ENCODE measurements at regions not wholly inside any gene's neighbourhood (a gene's known extent, or its start where the extent isn't known, plus 50 kb on each side); places are given as distances from the start of the nearest gene placed in this dataset.
"Not testable (repeated sequence)": the region's sequence is repeated elsewhere in the genome, so short reads cannot be mapped to it uniquely, and the experiment has no call there.

DNA sequence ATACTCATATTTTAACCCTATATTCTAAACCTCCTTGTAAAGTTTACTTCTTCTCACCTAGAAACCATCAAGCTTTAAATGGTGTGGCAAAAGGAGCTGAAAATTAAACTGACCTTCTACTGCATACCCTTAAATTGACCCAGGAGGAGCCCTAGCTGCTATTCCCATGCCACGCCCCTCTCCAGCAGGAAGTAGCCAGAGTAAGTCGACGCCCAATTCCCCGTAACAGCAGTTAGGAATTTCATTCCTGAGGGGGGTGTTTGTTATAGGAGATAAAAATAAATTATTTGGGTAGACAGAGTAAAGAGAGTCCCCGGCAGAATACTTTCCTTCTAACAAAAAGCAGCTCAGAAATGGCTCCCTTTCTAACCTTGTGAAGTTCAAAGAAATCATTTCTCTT lies 111.8 kb upstream of the FAM174A start:
- no peak for ATAC-seq (ENCODE audit: low read depth)
- no peaks in the 10 kb centered on the region for H3K4me1 Mint-ChIP-seq
- H3K27me3 Mint-ChIP-seq, result no peaks in the 10 kb centered on the region
- no peak for DNase-seq
- H3K36me3 Mint-ChIP-seq, result peaks cover 3% of the 10 kb centered on the region
- H3K9me3 Mint-ChIP-seq, result peaks cover 7% of the 10 kb centered on the region
- POLR2A ChIA-PET, result no interaction called here
- no peak overlapping the region for H3K4me3 Mint-ChIP-seq
- H3K27ac Mint-ChIP-seq, result no peak overlapping the region

DNA sequence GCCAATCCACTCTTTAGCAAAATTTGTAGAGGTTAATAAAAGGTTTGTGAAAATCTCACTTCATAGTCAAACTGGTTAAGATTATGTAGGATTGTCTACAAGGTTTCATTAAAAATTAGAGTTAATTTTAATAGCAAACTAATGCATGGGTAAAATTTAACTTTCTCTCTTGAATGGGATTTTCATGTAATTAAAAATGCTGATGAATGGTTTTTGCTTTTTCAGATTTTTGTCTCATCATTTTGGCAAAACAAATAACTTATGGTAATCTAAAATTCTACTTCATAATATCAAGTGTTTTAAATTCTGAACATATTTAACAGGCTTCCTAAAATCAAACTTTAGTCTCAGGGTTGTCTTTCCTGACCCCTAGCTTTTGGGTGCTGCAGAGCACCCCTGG lies 113.8 kb upstream of the FAM174A start:
- peaks cover 7% of the 10 kb centered on the region for H3K9me3 Mint-ChIP-seq
- H3K27ac Mint-ChIP-seq, result no peak overlapping the region
- peaks cover 3% of the 10 kb centered on the region for H3K36me3 Mint-ChIP-seq
- DNase-seq (no peak), ATAC-seq (ENCODE audit: low read depth) (no peak)
- H3K27me3 Mint-ChIP-seq, result no peaks in the 10 kb centered on the region
- H3K4me1 Mint-ChIP-seq, result no peaks in the 10 kb centered on the region
- H3K4me3 Mint-ChIP-seq, result no peak overlapping the region
- POLR2A ChIA-PET, result no interaction called here

DNA sequence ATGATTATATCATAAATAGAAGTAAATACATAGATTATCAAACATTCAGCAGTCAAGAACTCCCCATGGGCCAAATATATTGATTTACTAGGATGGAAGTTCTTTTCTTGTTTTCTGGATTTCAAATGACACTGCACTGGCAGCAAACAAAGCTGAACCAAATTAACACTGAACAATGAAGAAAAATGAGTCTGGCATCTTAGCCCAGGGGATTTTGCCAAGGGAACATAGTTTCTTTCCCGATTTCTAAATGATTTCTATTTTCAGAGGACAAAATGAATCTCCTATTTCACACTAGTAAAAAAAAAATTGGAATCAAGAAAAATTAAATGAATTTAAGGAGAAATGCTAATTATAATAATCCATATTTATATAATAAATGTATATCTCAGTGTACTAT lies 116.9 kb upstream of the FAM174A start:
- no peak for DNase-seq
- no peak for ATAC-seq (ENCODE audit: low read depth)
- H3K4me3 Mint-ChIP-seq, result no peak overlapping the region
- POLR2A ChIA-PET, result no interaction called here
- no peaks in the 10 kb centered on the region for H3K4me1 Mint-ChIP-seq
- no peak overlapping the region for H3K27ac Mint-ChIP-seq
- H3K36me3 Mint-ChIP-seq, result no peaks in the 10 kb centered on the region
- no peaks in the 10 kb centered on the region for H3K9me3 Mint-ChIP-seq
- no peaks in the 10 kb centered on the region for H3K27me3 Mint-ChIP-seq

DNA sequence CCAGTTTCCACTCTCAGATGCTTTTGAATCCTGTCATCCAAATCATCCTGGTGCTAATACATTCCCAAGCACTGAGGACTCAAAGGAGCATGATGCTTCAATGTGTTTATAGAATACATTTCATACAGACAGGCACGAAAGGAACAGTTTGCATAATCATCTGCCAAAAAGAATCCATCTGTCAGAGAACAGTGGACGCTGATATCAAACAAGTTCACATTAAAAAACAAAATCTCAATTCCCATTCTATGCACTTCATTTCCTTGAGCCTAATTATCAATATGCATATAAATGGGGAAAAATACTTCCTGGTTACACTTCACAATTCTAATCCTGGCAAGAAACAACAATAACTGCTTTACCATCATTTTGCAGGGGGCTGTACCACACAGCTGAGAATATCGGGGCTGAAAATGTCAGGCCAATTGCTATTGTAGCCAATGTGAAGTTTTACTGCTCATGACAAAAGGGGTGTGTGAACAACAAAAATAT lies 125.5 kb upstream of the FAM174A start:
- no peak for DNase-seq
- no peaks in the 10 kb centered on the region for H3K9me3 Mint-ChIP-seq
- H3K4me1 Mint-ChIP-seq, result no peaks in the 10 kb centered on the region
- no peak overlapping the region for H3K4me3 Mint-ChIP-seq
- no peak for ATAC-seq (ENCODE audit: low read depth)
- H3K27ac Mint-ChIP-seq, result no peak overlapping the region
- no peaks in the 10 kb centered on the region for H3K27me3 Mint-ChIP-seq
- no peaks in the 10 kb centered on the region for H3K36me3 Mint-ChIP-seq
- POLR2A ChIA-PET, result no interaction called here

DNA sequence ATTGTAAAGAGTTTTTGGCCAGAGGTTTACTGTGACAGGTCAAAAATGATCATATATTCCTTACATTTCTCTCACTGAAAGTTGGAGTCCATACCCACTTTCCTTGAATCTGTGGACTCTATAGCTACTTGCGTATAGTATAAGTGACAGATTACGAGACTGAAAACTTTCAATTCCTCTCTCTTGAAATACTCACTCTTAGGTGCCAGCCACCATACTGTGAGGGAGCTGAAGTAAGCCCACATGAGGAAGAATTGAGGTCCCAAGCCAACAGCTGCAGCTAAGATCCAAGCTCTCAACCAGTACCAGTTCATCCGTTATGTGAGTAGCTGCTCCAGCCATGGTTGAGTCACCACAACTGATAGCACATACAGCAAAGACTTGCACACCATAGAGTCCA lies 128.1 kb upstream of the FAM174A start:
- Mint-ChIP-seq H3K9me3 (no peaks in the 10 kb centered on the region), H3K27ac (no peak overlapping the region), H3K4me3 (no peak overlapping the region), H3K27me3 (no peaks in the 10 kb centered on the region), H3K4me1 (no peaks in the 10 kb centered on the region), H3K36me3 (no peaks in the 10 kb centered on the region)
- POLR2A ChIA-PET, result no interaction called here
- ATAC-seq (ENCODE audit: low read depth), result no peak
- DNase-seq, result no peak

DNA sequence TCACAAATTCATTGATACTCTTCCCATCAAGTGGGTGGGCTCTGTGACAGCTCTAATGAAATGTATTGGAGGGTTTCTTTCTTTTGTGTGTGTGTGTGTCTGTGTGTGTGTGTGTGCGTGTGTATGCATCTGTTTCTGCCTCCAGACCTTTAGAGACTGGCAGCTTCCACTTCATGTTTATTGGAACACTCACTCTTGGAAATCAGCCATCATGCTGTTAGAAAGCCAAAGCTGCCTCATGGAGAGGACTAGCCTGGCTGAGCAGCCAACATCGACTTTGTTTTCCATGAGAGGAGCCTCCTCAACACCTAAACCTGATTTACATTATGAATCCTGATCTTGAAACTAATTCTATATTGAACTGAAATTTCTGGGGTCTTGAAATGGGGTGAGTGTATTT lies 128.5 kb upstream of the FAM174A start:
- no peaks in the 10 kb centered on the region for H3K9me3 Mint-ChIP-seq
- H3K36me3 Mint-ChIP-seq, result no peaks in the 10 kb centered on the region
- DNase-seq, result no peak
- POLR2A ChIA-PET, result no interaction called here
- no peaks in the 10 kb centered on the region for H3K27me3 Mint-ChIP-seq
- no peak for ATAC-seq (ENCODE audit: low read depth)
- H3K4me1 Mint-ChIP-seq, result no peaks in the 10 kb centered on the region
- H3K27ac Mint-ChIP-seq, result no peak overlapping the region
- H3K4me3 Mint-ChIP-seq, result no peak overlapping the region

DNA sequence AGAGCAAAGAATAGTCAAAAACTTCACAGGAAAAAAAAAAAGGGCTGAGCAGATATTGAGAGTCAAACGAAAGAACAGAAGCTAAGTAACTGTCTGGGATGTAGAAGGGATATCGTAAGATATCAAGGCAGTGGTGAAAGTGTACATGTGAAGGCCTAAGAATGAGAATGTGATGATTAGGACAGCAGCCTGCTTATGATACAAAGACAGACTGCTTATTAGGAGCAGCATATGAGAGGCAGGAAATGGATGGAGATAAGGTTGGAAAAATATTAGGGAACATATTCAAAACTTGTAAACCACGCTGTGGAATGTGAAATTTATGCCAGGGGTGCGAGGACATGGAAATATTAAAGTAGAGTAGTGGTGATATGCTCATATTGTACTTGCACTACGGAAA lies 133.1 kb upstream of the FAM174A start:
- no peak for DNase-seq
- no peaks in the 10 kb centered on the region for H3K36me3 Mint-ChIP-seq
- no peaks in the 10 kb centered on the region for H3K27me3 Mint-ChIP-seq
- H3K4me1 Mint-ChIP-seq, result no peaks in the 10 kb centered on the region
- no peaks in the 10 kb centered on the region for H3K9me3 Mint-ChIP-seq
- no peak for ATAC-seq (ENCODE audit: low read depth)
- POLR2A ChIA-PET, result no interaction called here
- H3K4me3 Mint-ChIP-seq, result no peak overlapping the region
- H3K27ac Mint-ChIP-seq, result no peak overlapping the region

DNA sequence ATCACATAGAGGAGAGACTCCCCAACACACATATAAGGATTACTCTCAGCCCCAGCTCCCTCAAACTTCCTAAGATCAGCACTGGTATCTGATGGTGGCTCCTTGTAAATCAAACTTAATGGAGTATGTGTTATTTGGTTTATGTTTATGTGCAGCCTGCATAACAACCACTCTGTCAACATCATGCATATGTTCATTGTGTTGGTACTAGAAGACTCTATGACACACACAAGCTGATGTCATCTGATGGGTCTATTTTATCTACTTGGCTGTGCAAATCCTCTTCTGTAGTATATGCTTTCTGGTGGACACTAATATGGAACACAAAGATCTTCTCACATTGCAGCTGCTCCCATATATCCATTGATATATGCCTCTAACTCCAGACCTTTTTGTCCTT lies 134.0 kb upstream of the FAM174A start:
- Mint-ChIP-seq H3K4me3 (no peak overlapping the region), H3K27me3 (no peaks in the 10 kb centered on the region), H3K9me3 (no peaks in the 10 kb centered on the region), H3K4me1 (no peaks in the 10 kb centered on the region), H3K27ac (no peak overlapping the region), H3K36me3 (no peaks in the 10 kb centered on the region)
- POLR2A ChIA-PET, result no interaction called here
- ATAC-seq (ENCODE audit: low read depth), result no peak
- DNase-seq, result no peak

DNA sequence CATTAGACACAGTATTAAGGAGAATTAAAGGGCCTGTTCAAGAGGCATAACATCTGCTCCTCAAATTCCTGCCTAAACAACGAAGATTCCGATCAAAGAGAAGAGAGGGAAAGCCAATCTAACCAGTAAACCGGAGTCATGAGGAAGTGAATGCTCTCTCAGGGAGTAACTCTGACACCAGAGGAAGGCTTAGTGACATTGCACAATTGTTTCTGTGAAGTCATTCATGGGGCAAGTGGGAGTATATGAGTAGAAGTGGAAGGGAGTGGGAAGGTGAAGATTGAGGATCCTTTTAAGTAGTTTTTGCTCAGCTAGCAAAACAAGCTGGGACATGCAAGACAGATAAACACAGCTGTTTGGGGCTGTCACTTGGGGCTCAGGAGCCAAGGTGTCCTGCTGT lies 136.4 kb upstream of the FAM174A start:
- POLR2A ChIA-PET; H3K4me1 Mint-ChIP-seq; H3K36me3 Mint-ChIP-seq; H3K4me3 Mint-ChIP-seq; ATAC-seq (ENCODE audit: low read depth); H3K27ac Mint-ChIP-seq; H3K27me3 Mint-ChIP-seq; H3K9me3 Mint-ChIP-seq; DNase-seq: not testable (repeated sequence)

DNA sequence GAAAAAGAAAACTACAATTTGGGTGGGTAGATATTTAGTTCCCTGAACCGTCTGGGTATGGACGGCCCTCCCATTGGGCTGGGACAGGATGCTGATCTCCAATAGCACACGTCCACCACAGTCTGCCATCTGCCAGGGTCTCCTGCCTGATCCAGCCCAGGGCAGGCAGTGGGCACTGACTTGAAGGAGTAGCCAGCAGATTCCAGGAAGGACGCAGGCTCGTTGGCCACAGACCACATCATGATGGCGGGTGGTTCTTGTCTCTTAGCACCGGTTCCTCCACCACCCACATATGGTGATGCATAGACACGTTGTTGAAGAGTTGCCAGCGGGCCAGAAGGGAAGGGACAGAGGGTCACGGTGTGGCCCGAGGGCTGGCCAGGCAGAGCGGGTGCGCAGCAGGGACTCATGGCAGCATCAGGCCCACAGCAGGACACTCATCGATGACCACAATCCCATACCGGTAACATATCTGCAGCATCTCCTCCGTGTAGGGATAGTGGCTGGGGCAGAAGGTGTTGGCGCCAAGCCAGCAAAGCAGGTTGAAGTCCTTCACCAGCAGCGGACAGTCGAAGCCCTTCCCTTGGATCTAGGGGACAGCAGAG lies 155.8 kb upstream of the FAM174A start:
- H3K36me3 Mint-ChIP-seq; H3K4me1 Mint-ChIP-seq; POLR2A ChIA-PET; H3K9me3 Mint-ChIP-seq; H3K27me3 Mint-ChIP-seq; H3K27ac Mint-ChIP-seq; DNase-seq; H3K4me3 Mint-ChIP-seq; ATAC-seq (ENCODE audit: low read depth): not testable (repeated sequence)

DNA sequence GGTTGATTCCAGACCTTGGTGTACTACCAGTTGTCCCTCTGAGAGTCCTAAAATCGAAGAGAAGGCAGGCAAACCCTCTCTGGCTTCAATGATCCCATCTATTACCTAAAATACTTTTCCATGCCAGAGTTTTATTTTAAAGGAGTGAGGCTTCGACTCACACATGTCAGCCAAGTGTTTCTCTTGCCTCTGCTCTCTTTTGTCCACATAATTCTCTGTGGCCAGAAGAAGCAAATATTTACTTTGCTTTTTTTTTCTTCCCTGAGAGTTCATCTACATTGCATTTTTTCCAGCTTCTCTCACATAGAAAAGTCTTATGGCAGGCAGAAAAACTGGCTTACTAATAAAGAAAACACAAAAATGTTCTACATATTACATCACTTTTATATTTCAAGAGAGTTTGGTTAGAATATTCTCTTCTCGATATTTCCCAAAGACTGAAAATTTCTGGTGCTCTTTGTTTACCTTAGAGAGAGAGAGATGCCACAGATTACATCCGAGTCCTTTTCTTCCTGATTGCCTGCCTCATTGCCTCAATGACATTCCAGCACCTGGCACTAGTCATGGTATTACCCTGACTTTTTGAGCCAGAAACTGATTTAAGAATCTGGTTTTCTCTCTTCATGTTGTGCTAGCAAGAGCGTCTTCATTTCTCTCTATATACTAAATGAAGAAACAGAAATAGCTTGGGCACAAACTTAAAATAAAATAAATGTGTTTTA lies 170.3 kb upstream of the FAM174A start:
- not testable (repeated sequence) for ATAC-seq (ENCODE audit: low read depth); H3K4me1 Mint-ChIP-seq

DNA sequence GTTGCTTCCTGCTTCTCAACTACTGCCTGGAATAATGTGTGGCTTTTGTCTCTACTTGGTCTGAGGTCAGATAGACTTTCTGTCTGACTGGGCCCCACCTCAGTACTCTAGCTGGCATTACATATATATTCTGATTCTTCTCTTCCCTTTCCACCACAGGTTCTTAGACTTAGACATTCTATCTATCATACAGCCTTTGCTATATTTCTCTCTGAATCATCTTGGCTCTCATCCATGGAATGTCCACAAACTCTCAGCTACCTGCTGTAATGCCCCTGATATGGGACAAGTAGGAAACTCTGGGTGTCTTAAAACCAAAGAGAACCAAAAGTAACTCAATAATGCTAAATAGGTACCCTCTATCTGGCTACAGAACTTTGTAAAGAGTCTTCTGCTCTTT lies 170.8 kb upstream of the FAM174A start:
- H3K36me3 Mint-ChIP-seq; DNase-seq; H3K27ac Mint-ChIP-seq; H3K9me3 Mint-ChIP-seq; ATAC-seq (ENCODE audit: low read depth); H3K4me1 Mint-ChIP-seq; H3K4me3 Mint-ChIP-seq; H3K27me3 Mint-ChIP-seq; POLR2A ChIA-PET: not testable (repeated sequence)

More for the DNA sequence above, 170.3 kb upstream of the FAM174A start:
- H3K4me3 Mint-ChIP-seq, DNase-seq, H3K9me3 Mint-ChIP-seq, H3K27ac Mint-ChIP-seq, POLR2A ChIA-PET, H3K36me3 Mint-ChIP-seq, H3K27me3 Mint-ChIP-seq: not testable (repeated sequence)

DNA sequence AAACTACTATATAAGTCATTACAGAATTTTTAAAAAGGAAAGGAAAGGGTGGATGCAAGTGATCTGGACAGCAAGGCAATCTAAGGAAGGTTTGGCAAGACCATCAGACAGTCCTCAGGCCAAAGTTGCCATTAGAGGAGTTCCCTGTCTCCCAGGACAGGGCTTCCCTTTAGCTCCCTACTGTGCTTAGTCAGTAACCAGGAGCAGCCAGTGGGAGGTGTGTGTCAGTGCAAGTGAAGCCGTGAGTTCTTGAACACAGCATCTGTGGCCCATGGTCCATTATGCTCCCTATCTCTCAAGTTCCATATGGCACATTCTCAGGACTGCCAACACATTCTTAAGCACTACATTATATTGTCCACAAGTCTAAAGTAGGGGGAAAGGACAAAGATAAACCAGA lies 175.2 kb upstream of the FAM174A start:
- H3K4me3 Mint-ChIP-seq; H3K36me3 Mint-ChIP-seq; POLR2A ChIA-PET; H3K27me3 Mint-ChIP-seq; H3K9me3 Mint-ChIP-seq; DNase-seq; ATAC-seq (ENCODE audit: low read depth); H3K4me1 Mint-ChIP-seq; H3K27ac Mint-ChIP-seq: not testable (repeated sequence)

DNA sequence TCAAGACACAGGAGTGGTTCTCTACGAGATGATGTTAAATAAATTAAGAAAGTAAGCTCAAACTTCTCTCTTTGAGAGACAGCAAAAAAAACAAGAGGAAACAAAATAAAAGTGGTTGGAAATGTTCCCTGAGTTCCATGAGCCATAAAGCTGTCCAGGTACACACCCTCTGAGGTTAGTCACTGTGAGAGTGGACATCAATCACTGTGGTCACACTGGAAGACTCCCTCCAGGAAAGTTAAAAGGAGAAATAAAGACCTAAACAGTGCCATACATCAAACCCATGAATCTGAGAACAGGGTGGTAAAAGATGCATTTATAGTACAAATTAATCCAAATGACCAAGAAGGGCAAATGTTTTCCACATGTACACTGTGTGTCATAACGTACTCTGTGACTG lies 188.9 kb upstream of the FAM174A start:
- ATAC-seq (ENCODE audit: low read depth); H3K4me3 Mint-ChIP-seq; POLR2A ChIA-PET: not testable (repeated sequence)

More for the DNA sequence above, 188.9 kb upstream of the FAM174A start:
- H3K36me3 Mint-ChIP-seq, DNase-seq, H3K27me3 Mint-ChIP-seq, H3K9me3 Mint-ChIP-seq, H3K4me1 Mint-ChIP-seq, H3K27ac Mint-ChIP-seq: not testable (repeated sequence)
